Posterior cingulate gyrus (tissue), 11 donors: ENCODE measurements at regions not wholly inside any gene's neighbourhood (a gene's known extent, or its start where the extent isn't known, plus 50 kb on each side); places are given as distances from the start of the nearest gene placed in this dataset.

Experiments used
- DNase-seq, 10 donors: peaks; one replicate each; pipeline versions ENCODE4 v3.0.0 to v3.0.0-alpha.2; 2020 to 2021; ENCODE audit warnings: mixed read lengths in 3 of 10
- intact Hi-C: fragments of 100-400 bp; cut with DNase I; formaldehyde crosslinking; loops from one replicate; pipeline ENCODE4 v1.15.1; 2023

DNA sequence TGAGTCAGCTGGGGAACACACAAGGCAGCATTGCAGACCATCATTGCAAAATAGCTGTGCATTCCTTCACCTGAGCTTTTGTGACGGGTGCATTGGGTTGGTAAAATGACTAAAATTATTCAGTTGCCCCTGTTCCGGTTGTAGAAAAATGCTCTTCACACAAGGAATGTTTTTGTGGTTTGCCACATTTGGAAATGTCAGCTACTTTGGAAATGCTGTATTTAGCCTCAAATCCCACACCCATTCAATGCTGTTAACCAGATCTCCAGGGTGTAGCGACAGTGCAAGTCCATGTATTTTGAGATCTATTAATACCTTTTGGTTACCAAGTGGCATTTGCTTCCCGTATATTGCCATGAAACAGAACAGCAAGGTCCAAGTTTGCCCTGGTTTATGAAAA lies 201.2 kb downstream of the FOXA2 start:
- intact Hi-C loops = no loop called here
- no peak for DNase-seq

DNA sequence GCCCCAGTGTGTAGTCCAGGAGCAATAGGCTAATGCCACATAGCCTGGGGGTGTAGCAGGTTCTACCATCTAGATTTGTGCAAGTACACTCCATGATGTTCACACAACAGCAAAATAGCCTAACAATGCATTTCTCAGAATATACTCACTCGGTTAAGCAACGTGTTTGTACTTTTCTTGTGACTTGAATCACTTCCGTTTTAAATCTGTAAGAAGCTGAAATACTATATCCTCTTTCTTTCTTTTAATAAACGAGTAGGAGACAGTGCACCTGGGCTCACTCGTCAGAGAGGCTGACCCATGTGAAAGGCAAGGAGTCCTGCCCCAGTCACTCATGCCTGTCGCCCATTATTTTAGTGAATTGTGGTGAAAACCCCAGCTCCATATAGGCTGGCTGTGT lies 201.6 kb downstream of the FOXA2 start:
- intact Hi-C loops = no loop called here

DNA sequence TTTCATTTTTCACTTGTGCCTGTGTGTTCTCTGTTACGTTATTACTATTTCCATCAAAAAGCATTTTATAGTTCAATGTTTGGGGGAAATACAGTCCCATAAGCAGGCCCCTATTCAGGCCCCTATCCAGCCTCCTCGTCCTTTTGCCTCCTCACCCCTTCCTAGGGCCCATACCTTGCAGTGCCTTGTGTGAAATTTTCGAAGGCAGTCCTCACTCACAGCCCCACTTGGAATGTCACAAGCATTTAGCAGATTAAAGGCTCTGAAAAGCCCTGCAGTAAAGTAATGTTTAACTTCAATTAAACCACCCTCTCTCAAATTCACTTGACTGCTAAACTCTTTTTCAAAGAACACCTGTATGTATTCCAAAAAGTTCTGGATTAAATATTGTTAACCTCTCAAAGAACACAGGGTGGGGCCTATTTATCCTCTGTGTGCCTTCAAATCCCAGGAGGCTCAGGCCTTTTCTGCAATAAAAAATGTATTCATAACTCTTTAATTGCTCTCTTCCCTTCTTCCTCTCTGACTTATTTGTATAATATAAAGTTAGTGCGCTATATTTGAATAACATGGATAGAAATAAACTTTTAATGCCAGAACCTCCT lies 202.5 kb downstream of the FOXA2 start:
- DNase-seq = no peak
- intact Hi-C loops = no loop called here

More for the DNA sequence above, 201.6 kb downstream of the FOXA2 start:
- DNase-seq = no peak

DNA sequence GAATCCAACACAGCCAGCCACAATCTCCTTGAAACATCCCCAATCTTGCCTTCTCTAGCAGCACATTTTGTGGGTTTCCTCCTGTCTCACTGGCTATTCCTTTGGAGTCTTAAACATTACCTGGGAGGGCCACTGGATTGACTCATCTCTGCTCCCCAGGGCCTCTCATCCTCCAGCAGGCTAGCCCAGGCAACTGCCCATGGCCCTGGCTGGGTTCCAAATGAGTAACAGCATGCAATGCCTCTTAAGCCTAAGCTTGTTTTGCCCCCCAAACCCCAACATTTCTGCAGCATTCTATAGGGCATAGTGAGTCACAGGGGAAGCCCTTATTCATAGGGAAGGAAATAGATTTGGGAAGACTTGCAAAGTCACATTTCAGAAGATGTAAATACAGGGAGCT lies 204.9 kb downstream of the FOXA2 start:
- intact Hi-C loops = no loop called here
- DNase-seq = no peak

DNA sequence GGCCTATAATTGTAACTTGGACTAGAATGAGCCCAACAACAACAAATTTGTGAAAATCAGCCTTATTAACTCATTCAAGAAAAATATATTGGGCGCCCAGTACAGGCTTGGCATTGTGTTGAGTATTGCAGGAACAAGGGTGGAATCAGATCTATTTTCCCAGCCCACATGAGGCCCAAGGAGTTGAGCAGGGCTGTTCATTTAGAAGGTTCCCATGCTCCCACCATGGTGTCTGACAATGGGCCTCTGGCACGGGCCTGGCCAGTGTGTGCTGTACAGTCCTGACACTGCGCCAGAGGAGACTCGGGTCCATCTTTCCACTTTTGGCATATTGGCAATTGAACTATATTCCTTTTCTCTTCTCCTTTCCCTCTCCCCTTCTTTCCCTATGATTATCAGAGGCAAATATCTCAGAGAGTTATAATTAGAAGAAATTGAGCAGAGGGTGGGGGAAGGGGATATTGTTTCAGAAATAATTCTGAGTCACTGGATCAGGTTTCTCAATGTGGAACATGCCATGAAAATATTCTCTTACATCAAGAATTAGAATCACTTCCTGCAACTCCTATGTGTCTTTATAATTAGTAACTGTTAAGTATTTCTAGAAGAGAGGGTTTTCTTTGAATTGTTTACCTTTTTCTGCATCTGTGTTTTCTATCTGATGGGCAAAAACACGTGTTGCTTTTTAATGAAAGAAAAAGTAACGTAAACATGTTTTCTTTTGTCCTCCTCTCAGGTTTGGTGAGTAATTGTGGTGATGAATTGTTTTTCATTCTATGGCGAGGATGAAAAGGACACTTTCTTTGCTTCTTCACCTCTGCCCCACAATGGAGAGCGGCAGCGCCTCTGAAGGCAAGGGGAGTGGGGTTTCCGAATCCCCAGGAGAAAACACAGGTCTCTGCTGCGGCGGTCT lies 209.4 kb downstream of the FOXA2 start:
- no peak for DNase-seq
- intact Hi-C loops = no loop called here

DNA sequence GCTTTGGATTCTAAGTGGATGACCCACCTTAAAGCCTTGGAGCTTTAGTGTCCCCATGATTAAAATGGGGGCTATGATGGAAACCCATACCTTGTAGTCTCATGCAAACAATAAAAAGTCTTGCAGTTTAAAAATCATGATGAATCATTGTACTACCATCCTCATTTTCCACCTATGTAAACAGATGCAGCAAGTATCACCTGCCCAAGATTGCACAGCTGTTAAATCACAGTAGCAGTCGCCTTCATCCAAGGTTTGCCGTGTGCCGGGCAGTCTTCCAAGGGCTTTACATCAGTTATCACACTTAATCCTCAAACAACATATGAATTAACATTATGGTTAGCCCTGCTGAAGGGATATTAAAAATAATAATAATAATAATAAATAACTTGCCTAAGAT lies 210.3 kb downstream of the FOXA2 start:
- intact Hi-C loops = no loop called here
- no peak for DNase-seq

DNA sequence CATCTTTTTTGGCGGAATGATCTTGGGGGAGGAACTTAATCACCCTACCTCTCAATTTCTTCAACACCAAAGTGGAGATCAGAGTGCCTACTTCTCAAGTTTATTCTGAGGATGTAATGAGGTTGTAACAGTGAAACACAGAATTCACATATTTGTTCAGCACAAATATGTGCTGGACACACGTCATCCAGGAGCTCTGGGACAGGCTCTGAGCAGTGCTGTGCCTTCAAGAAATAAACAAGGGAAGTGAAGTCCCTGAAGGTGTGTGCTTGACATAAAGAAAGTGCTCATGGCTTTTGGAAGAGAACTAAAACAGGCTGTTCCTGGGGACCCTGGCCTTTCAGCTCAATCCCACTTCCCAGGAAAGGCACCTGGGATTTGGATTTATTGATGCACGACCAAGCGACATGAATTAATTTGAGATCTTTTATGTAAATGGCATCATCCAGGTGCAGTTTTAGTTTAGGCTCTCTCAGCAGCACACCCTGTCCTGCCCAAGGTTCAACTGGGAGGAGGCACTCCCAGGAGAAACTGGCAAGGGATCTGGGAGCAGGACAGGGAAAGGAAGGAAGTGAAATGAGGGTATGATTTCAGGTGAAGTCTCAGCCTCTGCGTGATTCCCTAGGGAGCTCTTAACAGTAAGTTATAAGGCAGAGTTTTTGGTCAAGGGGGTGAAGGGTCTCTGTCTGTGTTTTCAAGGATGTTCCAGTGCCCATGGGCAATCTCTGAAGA lies 211.0 kb downstream of the FOXA2 start:
- DNase-seq = no peak
- intact Hi-C loops = no loop called here

DNA sequence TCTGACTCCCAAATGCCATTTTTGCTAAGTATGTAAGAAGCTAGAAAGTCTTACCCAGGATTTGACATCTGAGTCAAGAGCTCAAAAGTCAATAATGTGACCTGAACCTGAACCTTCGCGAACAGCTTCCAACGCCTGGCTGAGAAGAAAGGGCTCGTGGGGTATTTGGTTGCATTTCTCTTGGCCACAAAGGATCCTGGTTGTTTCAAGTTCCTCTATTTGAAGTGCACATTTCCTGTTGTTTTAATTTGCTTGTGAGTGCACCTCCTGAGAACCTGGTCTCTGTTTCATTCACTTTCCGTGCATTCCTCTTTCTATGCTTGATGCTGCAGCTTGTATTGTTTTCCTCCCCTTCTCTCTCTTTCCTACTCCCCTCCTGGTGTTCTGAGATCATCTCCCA lies 212.5 kb downstream of the FOXA2 start:
- intact Hi-C loops = no loop called here
- DNase-seq = no peak

DNA sequence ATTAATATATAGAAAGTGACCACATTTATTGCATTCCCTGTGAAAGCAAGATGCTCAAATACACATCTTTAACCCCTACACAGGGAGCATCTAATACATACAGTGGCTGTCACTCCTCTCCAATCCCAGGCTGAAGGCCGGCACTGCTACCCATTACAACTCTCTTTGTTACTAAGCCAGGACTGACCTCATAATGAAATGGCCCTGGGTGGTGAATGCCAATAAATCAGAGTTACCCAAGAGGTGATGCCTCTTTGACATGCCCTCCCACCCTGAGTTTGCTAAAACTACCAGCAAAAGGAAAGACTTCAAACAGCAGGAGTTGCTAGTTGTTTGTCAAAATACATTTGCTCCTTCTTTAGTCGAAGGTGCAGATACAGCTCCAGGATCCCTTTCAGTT lies 214.2 kb downstream of the FOXA2 start:
- DNase-seq = no peak
- intact Hi-C loops = no loop called here

DNA sequence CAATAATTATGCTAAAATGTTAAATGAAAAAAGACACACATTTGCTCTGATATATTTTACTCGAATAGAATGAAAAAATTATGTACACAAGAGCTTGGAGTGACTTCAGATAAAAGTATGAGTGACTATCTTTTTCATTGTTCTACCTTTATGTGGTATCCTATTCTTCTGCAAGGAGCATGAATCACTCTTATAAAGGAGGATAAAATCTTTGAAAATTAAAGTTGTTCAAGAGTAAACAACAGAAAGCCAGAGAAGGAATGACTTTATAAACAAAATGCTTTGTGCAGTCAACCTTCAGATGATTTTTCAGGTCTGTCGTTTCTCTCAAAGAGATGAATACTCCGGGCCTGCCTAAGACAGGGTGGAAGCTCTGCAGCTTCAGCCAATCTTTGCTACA lies 215.3 kb downstream of the FOXA2 start:
- intact Hi-C loops = no loop called here
- no peak for DNase-seq

DNA sequence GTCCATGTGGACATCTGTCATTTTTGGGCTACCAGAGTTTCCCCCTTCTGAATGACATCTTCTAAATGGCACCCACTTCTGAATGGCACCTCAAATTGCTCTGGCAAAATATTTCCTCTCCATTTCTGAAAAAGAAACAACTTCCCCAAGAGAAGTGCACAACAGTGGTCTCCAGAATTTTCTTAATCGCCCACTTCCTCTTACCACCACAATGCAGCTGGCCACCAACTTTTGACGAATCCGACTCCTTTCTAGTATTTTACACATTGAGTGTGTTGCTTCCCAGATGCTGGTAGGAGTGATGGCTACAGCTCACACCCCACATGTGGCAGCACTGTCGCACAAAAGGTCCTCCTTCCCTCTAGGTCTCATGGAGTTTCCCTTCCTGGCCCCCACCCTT lies 216.1 kb downstream of the FOXA2 start:
- intact Hi-C loops = no loop called here
- DNase-seq = no peak

DNA sequence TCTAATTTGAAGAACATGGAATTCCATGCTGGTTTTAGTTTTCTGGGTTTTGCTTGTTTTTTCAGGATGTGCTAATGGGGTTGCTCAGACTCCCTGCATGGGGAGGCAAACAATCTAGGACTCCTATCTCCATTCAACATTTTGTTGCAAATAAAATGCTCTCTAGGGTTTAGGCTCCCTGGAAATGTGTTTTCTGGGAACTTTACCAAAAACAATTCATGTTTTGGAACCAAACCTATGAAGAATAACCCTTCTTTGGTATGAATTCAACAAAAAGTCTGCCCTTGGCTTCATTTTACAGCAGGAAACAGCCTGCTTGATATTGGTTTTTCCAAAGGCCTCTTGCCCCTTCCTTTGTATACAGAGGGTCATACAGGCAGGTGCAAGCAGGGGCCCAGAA lies 217.7 kb downstream of the FOXA2 start:
- intact Hi-C loops = no loop called here
- DNase-seq = no peak

DNA sequence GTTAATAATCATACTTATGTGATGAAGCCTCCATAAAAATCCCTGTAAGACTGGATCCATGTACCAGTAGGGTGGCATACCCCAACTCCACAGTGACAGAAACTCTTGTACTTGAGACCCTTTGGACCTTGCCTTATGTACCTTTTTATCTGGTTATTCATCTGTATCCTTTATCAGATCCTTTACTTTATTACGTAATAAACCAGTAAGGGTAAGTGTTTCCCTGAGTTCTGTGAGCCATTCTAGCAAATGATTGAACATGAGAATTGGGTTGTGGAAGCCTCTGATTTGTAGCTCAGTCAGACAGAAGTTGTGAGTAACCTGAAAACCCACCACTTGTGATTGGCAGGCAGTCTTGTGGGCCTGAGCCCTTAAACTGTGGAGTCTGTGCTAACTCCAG lies 229.7 kb downstream of the FOXA2 start:
- DNase-seq = no peak
- intact Hi-C loops = no loop called here

DNA sequence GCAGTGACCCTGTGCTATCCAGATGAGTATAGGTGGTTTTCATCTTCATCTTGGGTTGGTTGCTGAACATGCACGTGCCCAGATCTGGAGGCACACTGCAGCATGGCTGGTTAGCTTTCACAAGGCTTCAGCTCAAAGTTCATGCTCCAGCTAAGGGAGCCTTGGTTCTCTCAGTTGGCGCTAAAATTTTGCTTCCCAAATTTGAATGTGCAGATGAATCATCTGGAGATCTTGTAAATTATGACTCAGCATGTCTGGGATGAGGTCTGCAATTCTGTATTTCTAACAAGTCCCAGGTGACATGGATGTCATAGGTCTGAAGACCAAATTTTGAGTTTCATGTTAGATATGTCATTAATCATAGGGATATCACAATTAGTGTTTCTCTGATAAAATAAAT lies 230.8 kb downstream of the FOXA2 start:
- intact Hi-C loops = no loop called here
- DNase-seq = no peak

DNA sequence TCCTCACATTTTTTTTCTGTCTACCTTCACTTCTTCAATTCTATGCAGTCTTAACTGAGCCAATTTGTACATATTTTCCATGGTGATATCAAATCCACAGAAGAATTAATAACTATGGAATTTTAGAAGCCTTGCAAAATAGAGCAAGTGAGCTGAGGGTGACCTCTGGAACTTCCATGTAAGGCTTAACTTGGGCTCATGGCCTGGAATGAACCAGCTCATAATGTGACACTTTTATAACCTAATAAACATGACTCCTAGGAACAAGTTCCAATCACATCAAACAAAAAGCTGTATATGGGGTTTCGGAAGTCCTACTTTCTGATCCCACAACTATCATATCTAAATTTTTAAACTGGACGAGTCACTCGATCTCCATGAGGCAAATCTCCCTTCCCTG lies 232.4 kb downstream of the FOXA2 start:
- intact Hi-C loops = no loop called here
- DNase-seq = no peak

DNA sequence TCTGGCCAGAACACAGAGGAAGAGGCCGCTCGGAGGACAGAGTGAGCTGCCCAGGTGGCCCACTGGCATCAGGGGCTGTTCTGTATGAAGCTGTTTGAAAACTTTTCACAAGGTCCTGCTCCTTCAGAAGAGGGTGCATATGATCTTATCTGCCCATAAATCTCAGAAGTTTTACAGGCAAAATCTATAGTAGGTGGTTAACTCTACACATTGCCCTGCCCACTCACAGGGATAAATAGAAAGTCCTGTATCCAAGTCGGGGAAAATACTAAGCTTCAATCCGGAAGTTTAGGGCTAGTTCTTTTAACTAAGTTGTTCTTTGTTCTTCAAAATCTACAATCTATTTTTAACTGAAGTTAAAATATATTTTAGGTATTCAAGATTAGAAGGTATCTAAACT lies 233.7 kb downstream of the FOXA2 start:
- intact Hi-C loops = no loop called here

DNA sequence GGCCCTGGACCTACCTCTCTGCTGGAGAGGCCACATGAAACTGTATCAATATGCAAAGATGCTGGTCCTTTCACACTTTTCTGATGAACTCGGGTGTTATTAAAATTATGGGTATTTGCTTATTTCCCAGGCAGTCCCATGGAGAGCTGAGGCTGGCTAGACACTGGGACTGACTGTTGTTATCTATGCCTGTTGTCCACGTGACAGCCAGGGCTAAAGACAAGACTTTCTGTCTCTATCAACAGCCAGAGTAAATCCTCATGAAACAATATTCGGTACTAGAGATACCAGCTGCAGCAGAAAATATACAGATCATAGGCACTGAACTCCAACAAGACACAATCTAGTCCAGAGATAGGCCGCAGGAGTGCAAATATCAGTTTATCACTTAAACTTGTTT lies 236.4 kb downstream of the FOXA2 start:
- DNase-seq = no peak
- intact Hi-C loops = no loop called here

More for the DNA sequence above, 233.7 kb downstream of the FOXA2 start:
- no peak for DNase-seq

DNA sequence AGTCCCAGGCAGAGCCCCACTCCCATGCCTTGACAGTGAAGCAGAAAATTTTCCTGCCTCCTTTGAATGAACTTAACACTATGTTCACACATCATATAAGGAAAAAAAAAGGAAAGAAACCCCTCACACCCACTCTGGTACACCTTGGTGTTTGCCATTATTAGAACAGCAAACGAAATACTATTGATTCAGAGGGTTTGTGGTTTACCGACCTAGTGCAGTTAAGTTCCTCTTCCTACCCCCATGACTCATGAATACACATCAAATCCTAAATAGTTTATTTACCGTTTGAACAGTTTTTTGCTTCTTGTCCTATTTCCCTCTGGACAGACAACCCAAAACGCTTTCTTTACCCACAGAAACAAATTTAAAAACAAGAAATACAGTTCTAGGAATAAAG lies 237.7 kb downstream of the FOXA2 start:
- intact Hi-C loops = no loop called here
- no peak for DNase-seq

DNA sequence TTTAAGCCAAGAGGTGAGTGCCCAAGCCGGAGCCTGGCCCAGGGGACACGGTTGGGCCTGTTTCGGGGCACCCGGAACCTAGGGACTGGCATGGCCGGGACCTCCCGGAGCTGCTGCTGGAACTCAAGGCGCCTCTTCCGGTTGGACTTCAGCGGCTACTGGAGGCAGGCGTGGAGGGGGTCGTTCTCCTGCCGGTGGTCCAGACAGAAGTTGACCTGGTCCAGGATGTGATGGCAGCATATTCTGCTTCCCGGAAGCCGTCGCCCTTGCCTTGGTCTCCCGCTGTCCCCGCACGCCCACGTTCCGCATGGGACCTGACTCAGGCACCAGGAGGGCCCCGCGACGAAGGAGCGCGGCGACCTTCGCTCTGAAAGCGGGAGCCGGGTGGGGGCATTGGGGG lies 240.8 kb downstream of the FOXA2 start:
- intact Hi-C loops = no loop called here
- peak in 2 of 10 donors; percentile 47 to 74 for DNase-seq

DNA sequence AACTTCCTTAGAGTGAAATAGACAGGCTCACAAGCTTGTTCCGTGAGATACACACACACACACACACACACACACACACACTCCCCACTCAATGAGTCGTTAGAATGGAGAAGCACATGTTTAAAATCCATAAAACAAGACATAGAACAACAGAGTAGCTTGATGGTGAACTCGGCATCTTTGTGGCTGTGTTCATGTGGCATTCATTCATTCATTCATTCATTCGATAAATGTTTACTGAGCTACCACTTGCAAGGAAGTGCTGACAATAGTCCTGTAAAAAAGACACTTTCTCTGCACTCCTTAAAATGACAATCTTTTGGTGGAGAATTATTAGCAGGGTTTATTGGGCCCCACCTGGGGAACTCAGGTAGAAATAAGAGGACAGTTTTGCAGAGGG lies 242.0 kb downstream of the FOXA2 start:
- DNase-seq = no peak
- intact Hi-C loops = no loop called here

DNA sequence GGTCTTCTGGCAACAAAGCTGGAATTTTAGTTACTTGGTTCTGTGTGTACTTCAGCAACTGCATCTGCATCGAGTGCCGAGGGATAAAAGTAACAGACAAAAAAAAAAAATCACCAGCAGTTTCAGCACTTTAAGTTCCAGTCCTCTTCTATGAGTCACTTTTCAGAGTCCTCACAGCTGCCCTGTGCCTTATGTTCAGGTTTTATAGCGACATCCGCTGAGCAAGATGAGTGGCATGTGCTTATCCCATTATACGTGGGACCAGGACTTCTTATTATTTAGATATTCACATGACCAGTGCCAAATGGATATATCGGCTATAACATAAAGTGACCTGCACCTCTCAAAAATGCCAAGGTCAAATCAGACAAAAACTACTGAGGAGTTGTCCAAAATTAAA lies 242.9 kb downstream of the FOXA2 start:
- intact Hi-C loops = no loop called here
- DNase-seq = no peak

DNA sequence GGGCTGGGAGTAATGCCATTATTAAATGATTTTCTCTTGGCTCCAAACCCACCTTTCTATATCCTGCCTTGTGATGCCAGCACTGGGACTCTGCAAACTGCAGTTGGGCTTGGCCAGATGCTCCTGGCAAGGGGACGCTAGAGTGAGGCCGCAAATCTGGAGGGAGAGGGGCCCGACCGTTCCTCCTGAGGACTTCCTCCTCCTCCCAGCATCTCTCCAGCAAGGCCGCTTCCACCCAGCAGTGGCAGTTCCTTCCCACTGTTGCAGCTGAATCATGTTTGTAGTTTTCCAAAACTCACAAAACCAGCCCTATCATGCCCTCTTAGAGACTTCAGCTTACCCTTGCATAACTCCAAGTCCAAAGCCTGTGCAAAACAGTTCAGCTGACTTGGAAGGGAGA lies 244.4 kb downstream of the FOXA2 start:
- DNase-seq = no peak
- intact Hi-C loops = loop anchor here (1.0 to 10.0 kb wide), 3 partner anchors 245 to 1007 kb away; partner anchors contain the start of gene FOXA2
